AG20443 (cell line): ENCODE measurements at regions not wholly inside any gene's neighbourhood (a gene's known extent, or its start where the extent isn't known, plus 50 kb on each side); places are given as distances from the start of the nearest gene placed in this dataset.
A peak's percentile ranks its signal among the peaks of the same experiment; 100 is the strongest.

ENCODE experiments used
- DNase-seq: peaks from one replicate; pipeline ENCODE4 v3.0.0; 2012; ENCODE audit warnings: low spot score, mixed read lengths

DNA sequence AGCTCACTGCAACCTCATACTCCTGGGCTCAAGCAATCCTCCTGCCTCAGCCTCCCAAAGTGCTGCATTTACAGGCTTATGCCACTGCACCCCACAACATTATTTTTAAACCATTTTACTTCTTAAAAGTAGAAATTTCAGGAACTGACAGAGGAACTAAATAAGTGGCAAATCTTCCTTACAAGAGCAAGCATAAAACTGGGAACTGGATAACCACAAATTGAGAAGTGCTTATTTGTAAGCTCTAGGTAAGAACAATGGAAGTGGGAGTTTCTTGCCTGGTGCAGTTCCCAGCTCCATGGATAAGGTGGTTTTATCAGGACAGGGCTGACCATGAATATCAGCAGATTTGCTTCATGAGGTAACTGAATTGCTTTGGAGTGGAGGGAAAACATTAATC is 655.2 kb downstream of the DIPK2A start:
- no peak for DNase-seq

- no peak for DNase-seq
Measured at GRCh38 chr3:144629381-144629780, 657.8 kb downstream of the DIPK2A start.

- DNase-seq: no peak
Measured at GRCh38 chr3:144636833-144637232, 665.2 kb downstream of the DIPK2A start.

- DNase-seq: no peak
Measured at GRCh38 chr3:144638009-144638408, 666.4 kb downstream of the DIPK2A start.

GRCh38 chr3:144643771-144644198 is 672.2 kb downstream of the DIPK2A start:
- DNase-seq: peak; percentile 37

- no peak for DNase-seq
Measured at GRCh38 chr3:144645300-144645699, 673.7 kb downstream of the DIPK2A start.

DNA sequence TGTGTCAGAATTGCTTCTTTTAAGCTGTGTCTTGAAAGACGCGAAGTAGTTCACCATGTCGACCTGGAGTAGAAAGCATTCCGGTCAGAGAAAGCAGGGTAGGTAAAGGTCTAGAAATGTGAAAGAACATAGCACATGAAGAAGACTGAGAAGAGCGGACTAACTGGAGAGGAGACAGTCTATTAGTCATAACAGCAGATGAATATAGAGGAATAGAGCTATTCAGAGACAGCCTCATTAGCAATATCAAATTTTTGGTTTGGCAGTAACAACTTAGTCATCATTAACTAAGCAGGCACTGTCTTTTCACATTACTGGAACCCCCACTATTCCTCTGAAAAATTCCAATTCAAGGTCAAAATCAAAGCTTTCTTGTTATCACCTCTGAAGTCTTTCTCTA is 678.8 kb downstream of the DIPK2A start:
- no peak for DNase-seq

GRCh38 chr3:144652573-144652972 is 681.0 kb downstream of the DIPK2A start:
- DNase-seq: peak; percentile 51

- no peak for DNase-seq
Measured at GRCh38 chr3:144655423-144655822, 683.8 kb downstream of the DIPK2A start.

DNA sequence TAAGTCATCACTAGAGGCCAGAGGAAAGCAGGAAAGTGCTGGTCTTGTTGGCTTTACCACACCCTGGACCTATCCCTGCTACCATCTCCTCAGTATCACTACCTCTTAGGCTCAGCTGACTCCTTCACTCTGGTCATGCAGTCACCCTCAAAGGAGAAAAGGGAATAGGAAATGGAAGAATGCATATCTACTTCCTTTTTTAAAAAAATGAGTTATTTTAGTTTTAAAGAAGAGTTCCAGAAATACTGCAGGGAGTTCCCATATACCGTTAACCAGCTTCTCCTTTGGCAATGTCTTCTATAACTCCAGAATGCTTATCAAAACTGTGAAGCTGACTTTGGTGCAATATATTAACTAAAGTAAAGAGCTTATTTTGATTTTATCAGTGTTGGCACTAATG is 688.6 kb downstream of the DIPK2A start:
- DNase-seq: no peak

DNA sequence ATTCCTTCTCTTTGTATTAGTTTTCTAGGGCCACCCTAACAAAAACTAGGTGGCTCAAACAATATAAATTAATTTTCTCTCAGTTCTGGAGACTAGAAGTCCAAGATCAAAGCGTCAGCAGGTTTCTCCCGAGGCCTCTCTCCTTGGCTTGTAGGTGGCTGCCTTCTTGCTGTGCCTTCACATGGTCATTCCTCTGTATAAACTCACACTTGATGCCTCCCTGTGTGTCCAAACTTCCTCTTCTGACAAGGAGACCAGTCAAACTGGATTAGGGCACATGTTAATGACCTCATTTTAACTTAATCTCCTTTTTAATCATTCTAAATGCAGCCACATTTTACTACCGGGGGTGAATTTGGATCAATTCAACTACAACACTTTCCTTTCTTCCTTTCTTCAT is 691.1 kb downstream of the DIPK2A start:
- no peak for DNase-seq

DNA sequence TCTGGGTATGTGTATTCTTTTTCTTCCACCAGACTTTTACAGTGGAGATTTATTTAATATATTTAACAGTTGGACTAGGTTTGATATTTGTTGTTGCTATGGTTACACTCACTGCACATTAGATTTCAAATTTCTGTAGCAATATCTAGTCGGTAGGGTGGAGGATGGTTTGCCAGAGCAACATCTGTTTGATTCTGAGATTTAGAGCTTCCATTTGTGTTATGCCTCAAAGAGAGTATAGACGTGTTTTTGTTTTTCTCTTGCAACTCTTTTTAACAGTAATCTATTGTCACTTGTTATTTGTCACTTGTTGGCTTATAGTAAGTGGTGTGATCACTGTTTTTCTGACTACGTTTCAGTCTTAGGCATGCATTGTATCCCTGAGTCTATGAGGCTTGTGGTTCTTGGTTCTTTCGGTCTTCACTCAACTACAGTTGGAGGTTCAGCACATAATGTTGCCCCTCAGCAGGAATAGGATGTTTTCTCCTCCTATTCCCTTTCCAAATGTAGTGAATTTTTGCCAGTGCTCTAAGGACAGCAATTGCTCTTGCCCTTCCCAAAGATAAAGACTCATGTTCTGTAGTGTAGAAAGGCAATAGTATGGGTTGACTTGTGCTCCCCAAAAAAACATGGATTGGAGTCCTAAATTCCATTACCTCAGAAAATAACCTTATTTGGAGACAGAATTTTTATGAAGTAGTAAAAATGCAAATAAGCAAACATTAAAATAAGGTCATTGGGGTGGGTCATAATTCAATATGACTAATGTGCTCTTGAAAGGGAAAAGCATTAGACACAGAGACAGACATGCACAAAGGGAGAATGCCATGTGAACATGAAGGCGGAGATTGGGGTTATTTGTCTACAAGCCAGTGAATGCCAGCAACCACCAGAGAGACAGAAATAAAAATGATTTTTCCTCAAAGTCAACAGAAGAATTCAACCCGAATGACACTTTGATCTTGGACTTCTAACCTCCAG is 692.1 kb downstream of the DIPK2A start:
- no peak for DNase-seq

DNA sequence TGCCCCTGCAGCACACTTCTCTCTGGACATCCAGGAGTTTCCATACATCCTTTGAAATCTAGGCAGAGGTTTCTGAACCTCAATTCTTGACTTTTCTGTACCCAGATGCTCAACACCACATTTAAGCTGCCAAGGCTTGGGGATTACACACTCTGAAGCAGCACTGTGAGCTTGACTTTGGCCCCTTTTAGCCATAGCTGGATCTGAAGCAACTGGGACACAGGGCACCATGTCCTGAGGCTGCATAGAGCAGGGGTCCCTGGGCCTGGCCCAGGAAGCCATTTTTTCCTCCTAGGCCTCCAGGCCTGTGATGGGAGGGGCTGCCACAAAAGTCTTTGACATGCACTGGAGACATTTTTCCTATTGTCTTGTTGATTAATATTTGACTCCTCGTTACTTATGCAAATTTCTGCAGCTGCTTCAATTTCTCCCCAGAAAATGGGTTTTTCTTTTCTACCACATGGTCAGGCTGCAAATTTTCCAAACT is 694.0 kb downstream of the DIPK2A start:
- DNase-seq: no peak

DNA sequence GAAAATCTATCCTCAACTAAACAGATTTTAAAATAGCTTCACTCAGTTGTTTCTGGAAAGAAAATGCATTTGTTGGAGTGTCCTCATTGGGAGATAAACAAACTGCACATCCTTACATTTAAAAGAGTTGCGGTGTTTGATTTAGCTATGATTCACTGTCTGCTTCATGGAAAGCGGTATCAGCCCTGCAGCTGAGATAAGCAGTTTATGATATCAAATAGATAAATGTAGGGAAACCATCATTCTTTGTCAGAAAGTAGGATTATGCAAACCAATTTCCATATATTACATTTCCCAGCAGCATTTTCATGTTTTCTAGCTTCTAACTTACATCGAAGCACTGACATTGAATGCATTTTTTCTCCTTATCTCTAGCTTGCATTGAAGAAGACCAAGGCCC is 698.9 kb downstream of the DIPK2A start:
- no peak for DNase-seq

- peak; percentile 64 for DNase-seq
Measured at GRCh38 chr3:144677103-144677502, 705.5 kb downstream of the DIPK2A start.

- DNase-seq: no peak
Measured at GRCh38 chr3:144683065-144683464, 711.4 kb downstream of the DIPK2A start.

- DNase-seq: no peak
Measured at GRCh38 chr3:144687862-144688261, 716.2 kb downstream of the DIPK2A start.

GRCh38 chr3:144692488-144692887 is 720.9 kb downstream of the DIPK2A start:
- DNase-seq: no peak

GRCh38 chr3:144708437-144708836 is 736.8 kb downstream of the DIPK2A start:
- DNase-seq: no peak

DNA sequence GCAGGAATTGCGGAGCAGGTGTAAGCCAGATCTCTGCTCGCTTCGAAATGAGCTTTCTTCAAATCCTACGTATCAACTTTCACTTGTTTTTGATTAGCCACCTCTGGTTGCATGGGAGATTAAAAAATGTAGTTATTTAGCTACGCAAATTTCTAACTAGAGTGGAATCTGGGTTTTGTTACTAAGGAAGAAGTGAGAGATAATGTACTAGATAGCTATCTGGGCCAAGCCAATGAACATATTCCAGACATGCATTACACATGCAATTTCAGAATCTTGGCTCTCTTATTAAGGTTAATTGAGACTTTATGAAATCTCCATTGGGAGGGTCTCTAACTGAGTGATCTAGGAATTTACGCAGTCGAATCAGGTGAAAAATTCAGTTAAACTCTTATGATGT is 765.7 kb downstream of the DIPK2A start:
- no peak for DNase-seq

- no peak for DNase-seq
Measured at GRCh38 chr3:144743225-144743668, 771.6 kb downstream of the DIPK2A start.

GRCh38 chr3:144744473-144744872 is 772.9 kb downstream of the DIPK2A start:
- no peak for DNase-seq

GRCh38 chr3:144746631-144747030 is 775.0 kb downstream of the DIPK2A start:
- DNase-seq: no peak
